ENCODE measurements at regions not wholly inside any gene's neighbourhood (a gene's known extent, or its start where the extent isn't known, plus 50 kb on each side); places are given as distances from the start of the nearest gene placed in this dataset.

DNA sequence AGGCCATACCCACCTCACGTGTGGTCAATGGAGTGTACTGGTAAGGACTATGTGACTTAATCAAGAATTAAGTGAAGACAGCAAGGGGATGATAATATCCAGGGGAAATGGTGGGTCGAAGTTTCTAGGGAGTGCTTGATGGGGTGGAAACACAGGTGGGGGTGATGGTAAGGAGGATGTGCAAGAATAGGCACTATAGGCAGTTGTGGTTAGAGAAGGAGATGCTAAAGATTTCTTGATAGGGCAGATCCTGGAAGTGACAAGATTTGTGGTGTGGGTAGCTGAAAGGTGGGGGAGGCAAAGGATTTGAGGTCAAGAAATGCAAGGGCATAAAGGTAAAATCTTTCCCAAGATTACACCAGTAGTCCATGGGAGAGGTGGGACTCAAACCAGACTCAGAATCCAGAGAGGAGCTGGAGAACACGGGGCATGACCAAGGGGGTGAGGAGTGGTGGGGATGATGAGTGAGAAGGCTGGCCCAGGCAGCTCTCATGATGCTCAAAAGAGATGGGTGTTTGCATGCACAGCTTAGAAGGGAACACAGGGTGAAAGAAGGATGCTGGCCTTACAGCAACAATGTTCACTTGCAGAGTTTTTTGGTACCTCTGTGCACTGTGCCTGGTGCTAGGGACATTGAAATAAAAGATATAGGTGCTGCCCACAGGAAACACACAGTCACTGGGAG, 78.4 kb downstream of the CCR1 start:
- no peak overlapping the region for H3K27ac Mint-ChIP-seq (ENCODE audit: low read depth, unreplicated experiment)
- H3K27me3 Mint-ChIP-seq (ENCODE audit: insufficient read depth, unreplicated experiment) = no peaks in the 10 kb centered on the region
- no peaks in the 10 kb centered on the region for H3K9me3 Mint-ChIP-seq (ENCODE audit: unreplicated experiment)
- H3K4me3 Mint-ChIP-seq (ENCODE audit: unreplicated experiment) = no peak overlapping the region
- peaks cover 7% of the 10 kb centered on the region for H3K4me1 Mint-ChIP-seq (ENCODE audit: insufficient read depth, unreplicated experiment)
- ChIA-PET CTCF (interaction anchor here (0.7 kb wide), 1 partner anchor 495 kb away, joined by 3 read pairs; no protein-coding TSS in a partner anchor), POLR2A (no interaction called here)
- intact Hi-C loops (cut with micrococcal nuclease) = no loop called here
- H3K36me3 Mint-ChIP-seq (ENCODE audit: insufficient read depth, unreplicated experiment) = no peaks in the 10 kb centered on the region
- no TSS peak for BruUV-seq (replicated peaks)
- DNase-seq (ENCODE audit: unreplicated experiment) = no peak
- TF ChIP-seq, protein P1, sequence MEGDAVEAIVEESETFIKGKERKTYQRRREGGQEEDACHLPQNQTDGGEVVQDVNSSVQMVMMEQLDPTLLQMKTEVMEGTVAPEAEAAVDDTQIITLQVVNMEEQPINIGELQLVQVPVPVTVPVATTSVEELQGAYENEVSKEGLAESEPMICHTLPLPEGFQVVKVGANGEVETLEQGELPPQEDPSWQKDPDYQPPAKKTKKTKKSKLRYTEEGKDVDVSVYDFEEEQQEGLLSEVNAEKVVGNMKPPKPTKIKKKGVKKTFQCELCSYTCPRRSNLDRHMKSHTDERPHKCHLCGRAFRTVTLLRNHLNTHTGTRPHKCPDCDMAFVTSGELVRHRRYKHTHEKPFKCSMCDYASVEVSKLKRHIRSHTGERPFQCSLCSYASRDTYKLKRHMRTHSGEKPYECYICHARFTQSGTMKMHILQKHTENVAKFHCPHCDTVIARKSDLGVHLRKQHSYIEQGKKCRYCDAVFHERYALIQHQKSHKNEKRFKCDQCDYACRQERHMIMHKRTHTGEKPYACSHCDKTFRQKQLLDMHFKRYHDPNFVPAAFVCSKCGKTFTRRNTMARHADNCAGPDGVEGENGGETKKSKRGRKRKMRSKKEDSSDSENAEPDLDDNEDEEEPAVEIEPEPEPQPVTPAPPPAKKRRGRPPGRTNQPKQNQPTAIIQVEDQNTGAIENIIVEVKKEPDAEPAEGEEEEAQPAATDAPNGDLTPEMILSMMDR (IDR thresholded peaks at IDR 0.05; ENCODE audit: unreplicated experiment) = no peak

DNA sequence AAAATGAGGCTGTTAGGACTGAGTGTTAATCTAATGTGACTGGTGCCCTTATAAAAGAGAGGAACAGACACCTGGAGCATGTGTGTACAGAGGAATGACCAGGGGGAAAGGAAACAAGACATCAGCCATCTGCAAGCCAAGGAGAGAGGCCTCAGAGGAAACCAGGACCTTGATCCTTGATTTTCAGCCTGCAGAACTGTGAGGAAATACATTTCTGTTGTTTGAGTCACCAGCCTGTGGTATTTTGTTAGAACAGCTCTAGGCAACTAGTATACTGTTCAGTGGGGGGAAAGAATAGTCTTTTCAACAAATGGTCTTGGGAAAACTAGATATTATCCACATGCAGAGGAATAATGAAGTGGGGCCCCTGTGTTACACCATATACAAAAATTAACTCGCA, 80.6 kb downstream of the CCR1 start:
- ChIA-PET POLR2A (interaction anchor here (0.6 to 1.2 kb wide), 2 partner anchors 14 to 16 kb away, joined by 3 to 7 read pairs; no protein-coding TSS in a partner anchor), CTCF (no interaction called here)
- peak; percentile 73 for DNase-seq (ENCODE audit: unreplicated experiment)
- peak overlapping the region; percentile 65 for H3K27ac Mint-ChIP-seq (ENCODE audit: low read depth, unreplicated experiment)
- H3K9me3 Mint-ChIP-seq (ENCODE audit: unreplicated experiment) = no peaks in the 10 kb centered on the region
- TF ChIP-seq, protein P1 (IDR thresholded peaks at IDR 0.05; ENCODE audit: unreplicated experiment) = no peak
- H3K36me3 Mint-ChIP-seq (ENCODE audit: insufficient read depth, unreplicated experiment) = no peaks in the 10 kb centered on the region
- BruUV-seq (replicated peaks) = no TSS peak
- H3K4me3 Mint-ChIP-seq (ENCODE audit: unreplicated experiment) = no peak overlapping the region
- intact Hi-C loops (cut with micrococcal nuclease) = no loop called here
- no peaks in the 10 kb centered on the region for H3K27me3 Mint-ChIP-seq (ENCODE audit: insufficient read depth, unreplicated experiment)
- H3K4me1 Mint-ChIP-seq (ENCODE audit: insufficient read depth, unreplicated experiment) = peaks cover 7% of the 10 kb centered on the region

DNA sequence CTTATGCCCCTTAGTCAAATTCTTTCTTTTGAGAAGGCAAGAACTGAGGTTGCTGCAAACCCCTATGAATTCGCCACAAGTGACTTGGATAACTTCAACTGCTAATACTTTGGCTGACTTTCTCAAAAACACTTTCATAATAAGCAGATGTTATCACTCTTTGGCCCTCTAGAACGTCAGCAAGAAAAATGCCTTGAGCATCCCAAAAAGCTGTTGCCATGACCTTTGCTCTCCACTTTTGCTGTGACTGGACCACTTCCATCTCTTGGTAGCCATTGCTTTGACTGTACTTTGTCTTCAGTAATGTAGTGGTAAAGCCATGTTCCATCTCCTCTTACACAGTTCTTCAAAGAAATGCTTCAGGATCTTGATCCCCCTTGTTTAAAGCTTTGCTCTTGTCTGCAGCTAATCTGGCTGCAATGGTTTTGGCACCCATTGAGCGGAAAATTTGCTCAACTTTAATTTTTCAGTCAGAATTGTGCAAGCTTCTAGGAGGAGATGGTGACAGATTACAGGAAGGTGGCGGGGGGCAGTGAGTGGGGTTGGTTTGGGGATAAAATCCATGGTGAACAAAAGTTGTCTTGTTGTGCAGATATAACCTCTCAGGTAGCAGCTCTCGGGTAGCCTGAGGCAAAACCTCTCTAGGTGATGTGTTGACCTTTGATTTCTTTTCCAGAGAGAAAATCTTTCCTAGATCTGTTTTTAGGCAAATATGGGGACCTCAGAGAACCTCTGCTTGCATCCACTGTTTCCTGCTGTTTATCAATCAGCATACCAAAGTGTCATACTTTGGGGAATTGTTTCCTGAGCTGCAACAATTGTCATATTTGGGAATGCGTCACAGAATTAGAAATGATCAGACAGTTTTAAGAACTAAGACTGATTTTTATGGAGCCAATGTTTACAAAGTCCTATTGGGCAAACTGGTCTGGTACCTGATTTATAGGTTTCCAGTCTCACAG, 83.6 kb downstream of the CCR1 start:
- intact Hi-C loops (cut with micrococcal nuclease) = no loop called here
- Mint-ChIP-seq H3K27ac (ENCODE audit: low read depth, unreplicated experiment) (no peak overlapping the region), H3K9me3 (ENCODE audit: unreplicated experiment) (no peaks in the 10 kb centered on the region), H3K27me3 (ENCODE audit: insufficient read depth, unreplicated experiment) (no peaks in the 10 kb centered on the region), H3K4me3 (ENCODE audit: unreplicated experiment) (no peak overlapping the region), H3K4me1 (ENCODE audit: insufficient read depth, unreplicated experiment) (peaks cover 13% of the 10 kb centered on the region), H3K36me3 (ENCODE audit: insufficient read depth, unreplicated experiment) (no peaks in the 10 kb centered on the region)
- DNase-seq (ENCODE audit: unreplicated experiment) = no peak
- no TSS peak for BruUV-seq (replicated peaks)
- CTCF ChIA-PET = interaction anchor here (0.7 to 1.2 kb wide), 3 partner anchors 10 to 254 kb away, joined by 3 to 5 read pairs (median 3); no protein-coding TSS in a partner anchor
- POLR2A ChIA-PET = interaction anchor here (0.6 to 1.6 kb wide), 4 partner anchors 10 to 39 kb away, joined by 3 to 4 read pairs (median 3); no protein-coding TSS in a partner anchor
- TF ChIP-seq, protein P1 (IDR thresholded peaks at IDR 0.05; ENCODE audit: unreplicated experiment) = no peak

DNA sequence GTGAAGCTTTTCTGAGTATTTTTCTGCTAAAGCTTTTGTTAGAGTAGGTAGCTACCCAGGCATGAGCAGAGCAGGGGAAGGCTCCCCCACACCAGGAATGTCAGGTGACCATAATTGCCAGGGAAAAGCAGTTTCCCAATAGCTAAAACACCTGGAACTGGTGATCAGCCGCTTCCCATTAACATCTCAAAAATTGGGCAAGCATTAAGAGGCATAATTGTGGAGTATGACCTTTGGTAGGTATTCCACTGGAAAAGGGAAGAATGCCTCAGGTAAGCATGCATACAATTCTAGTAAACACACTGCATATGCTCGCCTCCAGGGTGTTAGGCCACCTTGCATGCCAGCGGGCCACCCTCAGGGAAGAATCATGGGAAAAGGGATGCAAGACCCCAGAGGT, 84.5 kb downstream of the CCR1 start:
- CTCF ChIA-PET = interaction anchor here (1.0 kb wide), 1 partner anchor 255 kb away, joined by 3 read pairs; no protein-coding TSS in a partner anchor
- BruUV-seq (replicated peaks) = no TSS peak

More for the DNA sequence above, 84.5 kb downstream of the CCR1 start:
- Mint-ChIP-seq H3K4me1 (ENCODE audit: insufficient read depth, unreplicated experiment) (peaks cover 13% of the 10 kb centered on the region), H3K9me3 (ENCODE audit: unreplicated experiment) (no peaks in the 10 kb centered on the region), H3K27me3 (ENCODE audit: insufficient read depth, unreplicated experiment) (no peaks in the 10 kb centered on the region), H3K36me3 (ENCODE audit: insufficient read depth, unreplicated experiment) (no peaks in the 10 kb centered on the region), H3K4me3 (ENCODE audit: unreplicated experiment) (no peak overlapping the region), H3K27ac (ENCODE audit: low read depth, unreplicated experiment) (no peak overlapping the region)
- POLR2A ChIA-PET = no interaction called here
- DNase-seq (ENCODE audit: unreplicated experiment) = no peak
- intact Hi-C loops (cut with micrococcal nuclease) = no loop called here
- TF ChIP-seq, protein P1 (IDR thresholded peaks at IDR 0.05; ENCODE audit: unreplicated experiment) = no peak

Measured in MCF 10A (cell line).